ENCODE measurements at regions not wholly inside any gene's neighbourhood (a gene's known extent, or its start where the extent isn't known, plus 50 kb on each side); places are given as distances from the start of the nearest gene placed in this dataset.
"Not testable (repeated sequence)": the region's sequence is repeated elsewhere in the genome, so short reads cannot be mapped to it uniquely, and the experiment has no call there.

GRCh38 chr7:32816409-32816948 lies 75.1 kb downstream of the KBTBD2 start:
- H3K27ac Mint-ChIP-seq, H3K4me3 Mint-ChIP-seq, H3K9me3 Mint-ChIP-seq, H3K4me1 Mint-ChIP-seq, POLR2A ChIA-PET, DNase-seq, ATAC-seq, H3K36me3 Mint-ChIP-seq: not testable (repeated sequence)
- peaks cover 0 to 13% (median 6%) of the 10 kb centered on the region in 5 donors for H3K27me3 Mint-ChIP-seq

GRCh38 chr7:32814779-32815178 lies 76.8 kb downstream of the KBTBD2 start:
- peaks cover 0 to 13% (median 2%) of the 10 kb centered on the region in 5 donors for H3K27me3 Mint-ChIP-seq
- not testable (repeated sequence) for H3K27ac Mint-ChIP-seq

DNA sequence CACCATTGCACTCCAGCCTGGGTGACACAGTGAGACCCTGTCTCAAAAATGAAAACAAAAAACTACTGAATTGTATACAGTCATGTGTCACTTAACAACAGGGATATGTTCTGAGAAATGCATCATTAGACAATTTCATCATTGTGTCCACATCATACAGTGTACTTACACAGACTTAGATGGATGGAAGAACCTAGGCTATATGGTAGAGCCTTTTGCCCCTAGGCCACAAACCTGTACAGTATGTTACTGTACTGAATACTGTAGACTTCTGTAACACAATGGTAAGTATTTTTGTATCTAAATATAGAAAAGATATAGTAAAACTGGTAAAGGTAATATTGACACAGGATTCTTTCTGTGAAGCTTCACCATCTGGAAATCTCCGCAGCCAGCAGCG lies 81.7 kb downstream of the KBTBD2 start:
- Mint-ChIP-seq H3K27me3 (peaks cover 0 to 4% (median 1%) of the 10 kb centered on the region in 5 donors), H3K36me3 (no peaks in the 10 kb centered on the region), H3K27ac (no peak overlapping the region), H3K4me1 (no peaks in the 10 kb centered on the region), H3K4me3 (no peak overlapping the region), H3K9me3 (no peaks in the 10 kb centered on the region)
- ATAC-seq, result no peak
- DNase-seq, result no peak
- POLR2A ChIA-PET, result no interaction called here

More at GRCh38 chr7:32814779-32815178, 76.8 kb downstream of the KBTBD2 start:
- ATAC-seq, H3K36me3 Mint-ChIP-seq, H3K9me3 Mint-ChIP-seq, H3K4me3 Mint-ChIP-seq, DNase-seq, POLR2A ChIA-PET, H3K4me1 Mint-ChIP-seq: not testable (repeated sequence)

DNA sequence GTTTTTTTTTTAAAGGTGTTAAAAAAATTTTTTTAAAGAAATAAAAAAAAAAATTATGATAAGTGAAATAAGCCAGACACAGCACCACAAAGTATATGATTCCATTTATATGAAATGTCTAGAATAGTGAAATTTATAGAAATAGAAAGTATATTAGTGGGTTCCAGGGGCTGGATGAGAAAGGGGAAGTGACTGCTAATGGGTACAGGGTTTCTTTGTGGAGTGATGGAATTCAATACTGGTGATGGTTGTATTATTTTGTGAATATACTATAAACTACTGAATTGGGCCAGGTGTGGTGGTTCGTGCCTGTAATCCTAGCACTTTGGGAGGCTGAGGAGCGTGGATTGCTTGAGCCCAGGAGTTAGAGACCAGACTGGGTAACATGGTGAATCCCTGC lies 82.2 kb downstream of the KBTBD2 start:
- Mint-ChIP-seq H3K36me3 (no peaks in the 10 kb centered on the region), H3K27me3 (peaks cover 0 to 4% (median 3%) of the 10 kb centered on the region in 5 donors), H3K4me3 (no peak overlapping the region), H3K27ac (no peak overlapping the region), H3K4me1 (no peaks in the 10 kb centered on the region), H3K9me3 (no peaks in the 10 kb centered on the region)
- no peak for ATAC-seq
- DNase-seq, result no peak
- POLR2A ChIA-PET, result no interaction called here

DNA sequence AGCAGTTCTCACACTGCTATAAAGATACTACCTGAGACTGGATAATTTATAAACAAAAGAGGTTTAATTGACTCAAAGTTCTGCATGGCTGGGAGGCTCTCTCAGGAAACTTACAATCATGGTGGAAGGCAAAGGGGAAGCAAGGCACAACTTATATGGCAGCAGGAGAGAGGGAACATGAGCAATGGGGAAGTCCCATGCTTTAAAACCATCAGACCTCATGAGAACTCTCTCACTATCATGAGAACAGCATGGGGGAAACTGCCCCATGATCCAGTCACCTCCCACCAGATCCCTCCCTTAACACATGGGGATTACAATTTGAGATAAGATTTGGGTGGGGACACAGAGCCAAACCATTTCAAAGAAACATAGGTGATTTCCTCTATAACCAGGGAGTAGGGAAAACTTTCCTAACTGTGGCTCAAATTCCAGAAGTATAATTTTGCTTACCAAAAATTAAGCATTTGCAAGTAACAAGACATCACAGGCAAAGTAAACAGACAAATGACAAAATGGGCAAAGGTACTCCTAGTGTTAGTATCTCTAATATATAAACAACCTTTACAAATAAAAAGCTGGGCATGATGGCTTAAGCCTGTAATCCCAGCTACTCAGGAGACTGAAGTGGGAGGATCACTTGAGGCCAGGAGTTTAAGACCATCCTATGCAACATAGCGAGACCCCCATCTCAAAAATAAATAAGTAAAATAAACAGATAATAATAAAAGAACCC lies 88.0 kb downstream of the KBTBD2 start:
- Mint-ChIP-seq H3K9me3 (peaks cover 0 to 27% (median 10%) of the 10 kb centered on the region in 9 donors), H3K4me1 (peaks cover 0 to 3% (median 0%) of the 10 kb centered on the region in 4 donors), H3K4me3 (no peak overlapping the region), H3K36me3 (peaks cover 0 to 17% (median 7%) of the 10 kb centered on the region in 3 donors), H3K27ac (no peak overlapping the region), H3K27me3 (peaks cover 1 to 5% (median 3%) of the 10 kb centered on the region in 5 donors)
- no peak for ATAC-seq
- no peak for DNase-seq
- POLR2A ChIA-PET, result no interaction called here

GRCh38 chr7:32802305-32802910 lies 89.2 kb downstream of the KBTBD2 start:
- Mint-ChIP-seq H3K4me3 (no peak overlapping the region), H3K36me3 (peaks cover 0 to 17% (median 7%) of the 10 kb centered on the region in 3 donors), H3K4me1 (peaks cover 0 to 3% (median 0%) of the 10 kb centered on the region in 4 donors), H3K9me3 (peaks cover 0 to 27% (median 10%) of the 10 kb centered on the region in 9 donors), H3K27me3 (peaks cover 3 to 10% (median 6%) of the 10 kb centered on the region in 5 donors), H3K27ac (no peak overlapping the region)
- ATAC-seq, result no peak
- no peak for DNase-seq
- POLR2A ChIA-PET, result no interaction called here

GRCh38 chr7:32793053-32793452 lies 98.5 kb downstream of the KBTBD2 start:
- H3K4me1 Mint-ChIP-seq, POLR2A ChIA-PET, DNase-seq, ATAC-seq, H3K9me3 Mint-ChIP-seq, H3K27ac Mint-ChIP-seq, H3K4me3 Mint-ChIP-seq, H3K36me3 Mint-ChIP-seq: not testable (repeated sequence)
- peaks cover 2 to 14% (median 8%) of the 10 kb centered on the region in 5 donors for H3K27me3 Mint-ChIP-seq

DNA sequence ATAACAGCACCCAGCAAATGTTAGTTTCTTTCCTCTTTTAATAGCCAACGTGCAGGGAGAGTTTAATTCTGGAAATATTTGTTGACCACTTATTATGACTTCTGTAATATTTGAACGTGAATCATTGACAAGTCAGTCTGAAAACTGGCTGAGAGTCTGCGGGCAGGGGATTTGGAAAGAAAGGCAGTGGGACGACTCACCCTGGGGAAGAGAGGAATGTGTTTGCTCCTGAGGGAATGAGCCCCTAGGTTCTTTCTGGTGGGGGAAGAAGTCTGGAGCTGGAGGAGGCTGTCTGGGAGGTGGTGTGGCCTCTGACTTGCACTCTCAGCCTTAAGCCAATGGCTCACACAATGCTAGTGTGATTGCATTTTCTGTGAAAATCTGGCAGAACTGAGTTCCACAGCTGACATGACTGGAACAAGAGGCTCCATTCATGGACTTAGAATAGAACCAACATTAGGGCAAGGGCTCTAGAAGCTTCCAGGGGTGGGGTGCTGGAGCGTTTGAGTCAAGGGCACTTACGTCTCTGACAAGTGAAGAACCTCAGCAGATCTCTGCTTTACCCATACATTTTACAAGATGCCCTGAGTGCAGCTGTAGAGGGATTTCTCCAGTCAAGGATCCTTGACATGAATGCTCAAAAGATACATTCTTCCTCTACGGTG lies 100.7 kb downstream of the KBTBD2 start:
- H3K36me3 Mint-ChIP-seq, H3K9me3 Mint-ChIP-seq, H3K27ac Mint-ChIP-seq, ATAC-seq, H3K4me3 Mint-ChIP-seq, POLR2A ChIA-PET, DNase-seq, H3K4me1 Mint-ChIP-seq: not testable (repeated sequence)
- H3K27me3 Mint-ChIP-seq, result peaks cover 3 to 18% (median 12%) of the 10 kb centered on the region in 5 donors

DNA sequence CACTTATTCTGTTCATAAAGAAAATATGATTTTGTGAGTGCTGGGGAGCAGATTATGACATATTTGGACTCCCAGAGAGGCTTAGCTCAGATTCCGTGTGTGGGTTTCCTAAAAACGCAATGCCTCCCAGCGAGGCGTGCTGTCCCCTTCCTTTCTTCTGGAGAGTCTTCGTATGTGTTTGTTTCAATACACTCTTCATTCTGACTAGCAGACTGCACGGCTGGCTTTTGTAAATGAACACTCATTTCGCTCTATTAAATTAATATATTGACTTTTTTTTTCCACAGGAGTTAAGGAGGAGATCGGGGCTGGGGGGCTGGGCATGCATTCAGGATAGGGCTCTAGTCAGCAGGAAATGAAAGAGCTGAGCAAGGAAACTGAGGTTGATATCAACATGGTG lies 102.3 kb downstream of the KBTBD2 start:
- ATAC-seq, H3K9me3 Mint-ChIP-seq, H3K36me3 Mint-ChIP-seq, H3K4me1 Mint-ChIP-seq, DNase-seq, POLR2A ChIA-PET, H3K27ac Mint-ChIP-seq, H3K4me3 Mint-ChIP-seq: not testable (repeated sequence)
- H3K27me3 Mint-ChIP-seq, result peaks cover 1 to 18% (median 9%) of the 10 kb centered on the region in 5 donors

GRCh38 chr7:32788174-32788573 lies 103.4 kb downstream of the KBTBD2 start:
- not testable (repeated sequence) for H3K4me1 Mint-ChIP-seq, DNase-seq, ATAC-seq, H3K36me3 Mint-ChIP-seq, H3K27ac Mint-ChIP-seq, H3K9me3 Mint-ChIP-seq, H3K4me3 Mint-ChIP-seq
- POLR2A ChIA-PET, result interaction anchor here (0.7 kb wide), 2 partner anchors 89 to 369 kb away, joined by 4 read pairs; no protein-coding TSS in a partner anchor
- H3K27me3 Mint-ChIP-seq, result peaks cover 0 to 18% (median 8%) of the 10 kb centered on the region in 5 donors

- POLR2A ChIA-PET, H3K36me3 Mint-ChIP-seq, H3K27ac Mint-ChIP-seq, DNase-seq, H3K4me3 Mint-ChIP-seq, ATAC-seq, H3K4me1 Mint-ChIP-seq: not testable (repeated sequence)
- H3K9me3 Mint-ChIP-seq, result peaks cover 0 to 15% (median 2%) of the 10 kb centered on the region in 9 donors
- H3K27me3 Mint-ChIP-seq, result peaks cover 0 to 18% (median 4%) of the 10 kb centered on the region in 5 donors
Measured at GRCh38 chr7:32785365-32785944, 106.1 kb downstream of the KBTBD2 start.

DNA sequence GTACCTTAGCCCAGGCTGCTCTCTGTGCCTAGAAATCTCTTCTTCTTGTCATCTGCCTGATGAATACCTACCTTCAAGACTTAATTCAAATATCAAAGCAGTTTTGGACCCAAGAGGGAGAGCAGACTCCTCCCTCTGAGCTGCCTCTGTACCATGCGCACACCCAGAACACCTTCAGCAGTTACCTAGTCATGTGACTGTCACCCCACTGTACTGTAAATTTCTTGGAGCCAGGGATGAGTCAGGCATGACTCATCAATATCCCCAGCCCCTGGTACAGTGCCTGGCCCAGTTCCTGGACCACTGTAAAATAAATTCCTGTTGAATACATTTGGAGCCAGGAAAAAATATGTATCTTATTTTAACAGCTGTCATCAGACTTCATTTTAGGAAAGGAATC lies 111.7 kb downstream of the KBTBD2 start:
- H3K4me1 Mint-ChIP-seq, H3K27me3 Mint-ChIP-seq, H3K4me3 Mint-ChIP-seq, ATAC-seq, DNase-seq, H3K27ac Mint-ChIP-seq, H3K36me3 Mint-ChIP-seq: not testable (repeated sequence)
- POLR2A ChIA-PET, result interaction anchor here (0.7 kb wide), 1 partner anchor 269 kb away, joined by 3 read pairs; no protein-coding TSS in a partner anchor
- H3K9me3 Mint-ChIP-seq, result peaks cover 0 to 15% (median 2%) of the 10 kb centered on the region in 9 donors

Measured in naive thymus-derived CD8-positive, alpha-beta T cell (primary cell).